Endodermal cell (in vitro differentiated cells): ENCODE measurements at regions not wholly inside any gene's neighbourhood (a gene's known extent, or its start where the extent isn't known, plus 50 kb on each side); places are given as distances from the start of the nearest gene placed in this dataset.

Experiments
- DNase-seq: peaks from one replicate; pipeline ENCODE4 v3.0.0-alpha.2; 2017
- H3K27ac ChIP-seq: 2 replicates; pipeline ENCODE4 v1.5.1; 2013; ENCODE audit warnings: mild to moderate bottlenecking, low read depth, low read length, moderate library complexity
- H3K27me3 ChIP-seq: 2 replicates; pipeline ENCODE4 v1.6.1; 2013; ENCODE audit warnings: mild to moderate bottlenecking, low read length, moderate library complexity; ENCODE audit not compliant: insufficient read depth, control insufficient read depth, poor library complexity, severe bottlenecking
- H3K36me3 ChIP-seq: 2 replicates; pipeline ENCODE4 v1.7.0; 2013; ENCODE audit warnings: mild to moderate bottlenecking, low read length, moderate library complexity; ENCODE audit not compliant: control insufficient read depth, insufficient read depth
- H3K4me1 ChIP-seq: one replicate; pipeline ENCODE4 v1.7.0; 2013; ENCODE audit warnings: low read length; ENCODE audit not compliant: control insufficient read depth, insufficient read depth
- H3K4me3 ChIP-seq: 2 replicates; pipeline ENCODE4 v1.5.1; 2013; ENCODE audit warnings: mild to moderate bottlenecking, low read length, moderate library complexity
- H3K9ac ChIP-seq: 2 replicates; pipeline ENCODE4 v1.6.1; 2013; ENCODE audit warnings: mild to moderate bottlenecking, low read length, moderate library complexity; ENCODE audit not compliant: poor library complexity, severe bottlenecking; ENCODE audit errors: extremely low read depth
- H3K9me3 ChIP-seq: 2 replicates; pipeline ENCODE4 v1.6.1; 2013; ENCODE audit warnings: mild to moderate bottlenecking, low read length, moderate library complexity; ENCODE audit not compliant: control insufficient read depth
- H3K27ac Mint-ChIP-seq: 2 replicates; pipeline ENCODE4 v1.8.0; 2020; ENCODE audit warnings: mixed read lengths
- H3K27me3 Mint-ChIP-seq: 2 replicates; pipeline ENCODE4 v1.8.0; 2021; ENCODE audit warnings: mild to moderate bottlenecking, mixed read lengths; ENCODE audit not compliant: insufficient read depth
- H3K36me3 Mint-ChIP-seq: 2 replicates; pipeline ENCODE4 v1.8.0; 2020; ENCODE audit warnings: low read depth, mixed read lengths
- H3K4me1 Mint-ChIP-seq: 2 replicates; pipeline ENCODE4 v1.8.0; 2020; ENCODE audit warnings: mixed read lengths
- H3K4me3 Mint-ChIP-seq: 2 replicates; pipeline ENCODE4 v1.8.0; 2020; ENCODE audit warnings: mild to moderate bottlenecking, moderate library complexity, mixed read lengths
- H3K9me3 Mint-ChIP-seq: 2 replicates; pipeline ENCODE4 v1.8.0; 2020; ENCODE audit warnings: mild to moderate bottlenecking, mixed read lengths
- WGBS, 2 experiments: methylation state at CpG; one replicate each; pipeline versions ENCODE4 v1.1.5 to v1.1.7; 2013; ENCODE audit warnings: missing lambda C conversion rate in 2 of 2, mixed read lengths in 1 of 2; ENCODE audit not compliant: insufficient coverage in 1 of 2, insufficient read length in 1 of 2; 5-methylcytosine and 5-hydroxymethylcytosine counted together
- TF ChIP-seq, protein P1 (sequence below): fragments of 200-600 bp; sonication (generic); conservative IDR thresholded peaks from 2 replicates; pipeline ENCODE4 v1.5.0; 2021; ENCODE audit warnings: antibody characterized with exemption, mild to moderate bottlenecking

DNA sequence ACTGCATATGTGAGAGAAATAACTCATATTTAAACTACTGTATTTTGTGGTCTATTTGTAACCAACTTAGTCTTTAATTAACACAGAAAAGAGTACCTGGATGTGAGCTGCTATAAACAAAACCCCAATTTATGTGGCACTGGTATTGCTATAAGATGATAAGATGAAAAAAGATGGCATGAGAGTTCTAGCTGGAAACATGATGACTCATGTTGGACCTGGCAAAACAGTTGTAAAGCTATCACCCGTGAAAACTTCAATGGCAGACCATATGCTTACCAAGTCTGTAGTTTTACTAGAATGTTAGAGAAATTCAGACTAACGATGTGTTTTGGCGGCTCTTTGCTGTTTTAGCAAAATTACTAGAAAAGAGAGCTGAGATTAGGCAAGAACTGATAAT, 69.6 kb upstream of the PCDH9 start:
- TF ChIP-seq, protein P1, sequence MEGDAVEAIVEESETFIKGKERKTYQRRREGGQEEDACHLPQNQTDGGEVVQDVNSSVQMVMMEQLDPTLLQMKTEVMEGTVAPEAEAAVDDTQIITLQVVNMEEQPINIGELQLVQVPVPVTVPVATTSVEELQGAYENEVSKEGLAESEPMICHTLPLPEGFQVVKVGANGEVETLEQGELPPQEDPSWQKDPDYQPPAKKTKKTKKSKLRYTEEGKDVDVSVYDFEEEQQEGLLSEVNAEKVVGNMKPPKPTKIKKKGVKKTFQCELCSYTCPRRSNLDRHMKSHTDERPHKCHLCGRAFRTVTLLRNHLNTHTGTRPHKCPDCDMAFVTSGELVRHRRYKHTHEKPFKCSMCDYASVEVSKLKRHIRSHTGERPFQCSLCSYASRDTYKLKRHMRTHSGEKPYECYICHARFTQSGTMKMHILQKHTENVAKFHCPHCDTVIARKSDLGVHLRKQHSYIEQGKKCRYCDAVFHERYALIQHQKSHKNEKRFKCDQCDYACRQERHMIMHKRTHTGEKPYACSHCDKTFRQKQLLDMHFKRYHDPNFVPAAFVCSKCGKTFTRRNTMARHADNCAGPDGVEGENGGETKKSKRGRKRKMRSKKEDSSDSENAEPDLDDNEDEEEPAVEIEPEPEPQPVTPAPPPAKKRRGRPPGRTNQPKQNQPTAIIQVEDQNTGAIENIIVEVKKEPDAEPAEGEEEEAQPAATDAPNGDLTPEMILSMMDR: no peak
- Histone ChIP-seq H3K9ac (no peak overlapping the region), H3K36me3 (no peaks in the 10 kb centered on the region), H3K27me3 (no peaks in the 10 kb centered on the region), H3K4me3 (no peak overlapping the region), H3K9me3 (no peaks in the 10 kb centered on the region), H3K27ac (no peak overlapping the region), H3K4me1 (no peaks in the 10 kb centered on the region)
- no peak for DNase-seq
- Mint-ChIP-seq H3K9me3 (no peaks in the 10 kb centered on the region), H3K4me3 (no peak overlapping the region), H3K36me3 (no peaks in the 10 kb centered on the region), H3K27ac (no peak overlapping the region), H3K4me1 (no peaks in the 10 kb centered on the region), H3K27me3 (no peaks in the 10 kb centered on the region)
- 95 to 100% methylated on average over 3 of the region's 3 CpGs for WGBS, 2 experiments

DNA sequence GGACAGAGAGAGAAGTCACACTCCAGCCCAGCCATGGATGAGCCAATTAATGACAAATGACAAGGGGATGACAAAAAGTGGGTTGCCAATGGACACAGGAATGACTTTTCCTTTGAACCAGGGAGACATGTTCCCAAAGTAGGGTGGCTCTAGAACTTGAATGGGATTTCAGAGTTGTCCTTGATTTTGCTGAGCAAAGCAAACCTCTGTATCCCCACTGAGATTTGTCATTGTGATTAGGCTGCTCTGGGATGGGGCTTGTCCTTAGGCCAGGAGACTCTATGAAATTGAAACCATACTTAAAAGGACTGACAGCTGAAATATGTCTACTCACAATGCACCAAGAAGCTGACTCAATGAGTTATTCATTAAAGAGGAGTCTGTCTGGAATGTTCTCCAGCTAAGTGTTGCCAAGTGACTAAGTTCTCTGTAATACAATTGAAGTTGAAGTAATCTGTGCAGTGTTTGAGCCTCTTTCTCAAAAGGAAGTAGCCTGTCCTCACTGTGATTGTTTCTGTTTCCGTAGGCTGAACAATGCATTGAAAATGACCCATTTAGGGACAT, 69.0 kb upstream of the PCDH9 start:
- DNase-seq: no peak
- Histone ChIP-seq H3K27ac (no peak overlapping the region), H3K9me3 (no peaks in the 10 kb centered on the region), H3K36me3 (no peaks in the 10 kb centered on the region), H3K9ac (no peak overlapping the region), H3K27me3 (no peaks in the 10 kb centered on the region), H3K4me3 (no peak overlapping the region), H3K4me1 (no peaks in the 10 kb centered on the region)
- Mint-ChIP-seq H3K27ac (no peak overlapping the region), H3K36me3 (no peaks in the 10 kb centered on the region), H3K4me3 (no peak overlapping the region), H3K4me1 (no peaks in the 10 kb centered on the region), H3K27me3 (no peaks in the 10 kb centered on the region), H3K9me3 (no peaks in the 10 kb centered on the region)
- WGBS, 2 experiments: 80 to 88% methylated on average over 1 of the region's 1 CpG
- TF ChIP-seq, protein P1: no peak

- no peak overlapping the region for H3K27ac Mint-ChIP-seq
- no peak overlapping the region for H3K27ac ChIP-seq
These were observed 68.2 kb upstream of the PCDH9 start for GRCh38 chr13:67298297-67298696.

More at GRCh38 chr13:67298297-67298696, 68.2 kb upstream of the PCDH9 start:
- no peaks in the 10 kb centered on the region for H3K27me3 ChIP-seq
- H3K4me1 ChIP-seq: no peaks in the 10 kb centered on the region
- DNase-seq: no peak
- Mint-ChIP-seq H3K4me3 (no peak overlapping the region), H3K9me3 (no peaks in the 10 kb centered on the region), H3K27me3 (no peaks in the 10 kb centered on the region), H3K36me3 (no peaks in the 10 kb centered on the region), H3K4me1 (no peaks in the 10 kb centered on the region)
- H3K4me3 ChIP-seq: no peak overlapping the region
- TF ChIP-seq, protein P1: no peak
- no peaks in the 10 kb centered on the region for H3K36me3 ChIP-seq
- no peak overlapping the region for H3K9ac ChIP-seq
- H3K9me3 ChIP-seq: no peaks in the 10 kb centered on the region
